ENCODE measurements at regions not wholly inside any gene's neighbourhood (a gene's known extent, or its start where the extent isn't known, plus 50 kb on each side); places are given as distances from the start of the nearest gene placed in this dataset.

GRCh38 chr14:80346395-80346794 is 135.1 kb upstream of the DIO2 start:
- H3K79me2 ChIP-seq (ENCODE audit: insufficient read depth, low read depth, low read length): no peaks in the 10 kb centered on the region
- no TSS peak for BruUV-seq (replicated peaks)
- H4K20me1 ChIP-seq (ENCODE audit: insufficient read depth, low read length): no peaks in the 10 kb centered on the region; the same call in 1 of the 2 replicates
- no peaks in the 10 kb centered on the region for H3K36me3 ChIP-seq (ENCODE audit: insufficient read depth, low read length)
- no peak overlapping the region for H3K27ac ChIP-seq (ENCODE audit: low read depth, low read length, poor library complexity, severe bottlenecking)
- ChIA-PET CTCF (ENCODE audit: unreplicated experiment) (no interaction called here), POLR2A (interaction anchor here (0.6 to 0.9 kb wide), 2 partner anchors 9 to 158 kb away, joined by 3 read pairs; no protein-coding TSS in a partner anchor)
- intact Hi-C loops (cut with micrococcal nuclease; ENCODE audit: unreplicated experiment): no loop called here
- H2AFZ ChIP-seq (ENCODE audit: low read length): no peak overlapping the region
- no peaks in the 10 kb centered on the region; the same call in 1 of the 2 replicates for H3K9me2 ChIP-seq (ENCODE audit: insufficient read depth, low read length)
- no peak overlapping the region for H3K4me2 ChIP-seq (ENCODE audit: low read length)
- no peak for DNase-seq (ENCODE audit: low spot score)
- no peak overlapping the region for H3K4me3 ChIP-seq (ENCODE audit: low read depth, low read length, poor library complexity, severe bottlenecking)
- no peaks in the 10 kb centered on the region; the same call in 1 of the 2 replicates for H3K9me3 ChIP-seq (ENCODE audit: low read length)
- no peak for TF ChIP-seq CTCF (conservative IDR thresholded peaks at IDR 0.05; ENCODE audit: low read length)
- TF ChIP-seq EZH2phosphoT487 (IDR thresholded peaks at IDR 0.05; ENCODE audit: borderline replicate concordance, low read depth, low read length): no peak
- no peaks in the 10 kb centered on the region for H3K4me1 ChIP-seq (ENCODE audit: insufficient read depth, low read length, poor library complexity, severe bottlenecking)

- H3K4me3 ChIP-seq (ENCODE audit: low read depth, low read length, poor library complexity, severe bottlenecking): no peak overlapping the region
- no peak overlapping the region for H2AFZ ChIP-seq (ENCODE audit: low read length)
- intact Hi-C loops (cut with micrococcal nuclease; ENCODE audit: unreplicated experiment): no loop called here
- TF ChIP-seq CTCF (conservative IDR thresholded peaks at IDR 0.05; ENCODE audit: low read length) (no peak), EZH2phosphoT487 (IDR thresholded peaks at IDR 0.05; ENCODE audit: borderline replicate concordance, low read depth, low read length) (no peak)
- H3K79me2 ChIP-seq (ENCODE audit: insufficient read depth, low read depth, low read length): no peaks in the 10 kb centered on the region
- CTCF ChIA-PET (ENCODE audit: unreplicated experiment): no interaction called here
- POLR2A ChIA-PET: interaction anchor here (0.7 kb wide), 2 partner anchors 9 to 245 kb away, joined by 3 read pairs; no protein-coding TSS in a partner anchor
- H3K9me3 ChIP-seq (ENCODE audit: low read length): no peaks in the 10 kb centered on the region
- no TSS peak for BruUV-seq (replicated peaks)
- no peaks in the 10 kb centered on the region; the same call in 1 of the 2 replicates for H4K20me1 ChIP-seq (ENCODE audit: insufficient read depth, low read length)
- no peak overlapping the region for H3K27ac ChIP-seq (ENCODE audit: low read depth, low read length, poor library complexity, severe bottlenecking)
- no peak overlapping the region for H3K4me2 ChIP-seq (ENCODE audit: low read length)
- no peaks in the 10 kb centered on the region for H3K4me1 ChIP-seq (ENCODE audit: insufficient read depth, low read length, poor library complexity, severe bottlenecking)
- no peak for DNase-seq (ENCODE audit: low spot score)
- no peaks in the 10 kb centered on the region; the same call in 1 of the 2 replicates for H3K9me2 ChIP-seq (ENCODE audit: insufficient read depth, low read length)
- H3K36me3 ChIP-seq (ENCODE audit: insufficient read depth, low read length): no peaks in the 10 kb centered on the region
Measured at GRCh38 chr14:80344208-80344607, 132.9 kb upstream of the DIO2 start.

DNA sequence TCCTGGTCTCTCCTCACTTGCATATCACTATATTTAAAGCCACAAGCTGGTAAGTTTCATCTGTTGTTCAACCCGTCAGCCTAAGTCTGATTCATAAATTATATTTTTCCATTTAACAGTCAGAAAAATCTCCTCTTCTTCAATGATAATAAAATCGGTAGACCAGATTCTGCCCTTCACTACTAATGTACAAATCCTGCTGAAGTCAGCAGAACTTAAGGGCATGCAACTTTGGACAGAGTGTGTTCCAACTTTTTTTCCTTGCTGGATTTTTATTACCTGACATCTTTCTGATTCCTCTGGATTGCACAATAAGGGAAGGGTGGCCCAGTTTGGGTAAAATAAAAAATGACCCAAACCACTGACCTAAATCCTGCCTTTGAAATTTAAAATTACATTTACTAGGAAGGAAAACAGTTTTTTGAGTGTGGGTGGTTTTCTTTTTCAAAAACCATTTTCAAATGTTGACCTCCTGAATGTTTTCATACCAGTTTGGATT is 125.4 kb upstream of the DIO2 start:
- no peaks in the 10 kb centered on the region for H4K20me1 ChIP-seq (ENCODE audit: insufficient read depth, low read length)
- BruUV-seq (replicated peaks): no TSS peak
- H3K4me3 ChIP-seq (ENCODE audit: low read depth, low read length, poor library complexity, severe bottlenecking): no peak overlapping the region
- ChIA-PET CTCF (ENCODE audit: unreplicated experiment) (no interaction called here), POLR2A (interaction anchor here (0.6 kb wide), 1 partner anchor 501 kb away, joined by 3 read pairs; no protein-coding TSS in a partner anchor)
- DNase-seq (ENCODE audit: low spot score): no peak
- no peaks in the 10 kb centered on the region for H3K79me2 ChIP-seq (ENCODE audit: insufficient read depth, low read depth, low read length)
- TF ChIP-seq CTCF (conservative IDR thresholded peaks at IDR 0.05; ENCODE audit: low read length) (no peak), EZH2phosphoT487 (IDR thresholded peaks at IDR 0.05; ENCODE audit: borderline replicate concordance, low read depth, low read length) (no peak)
- H2AFZ ChIP-seq (ENCODE audit: low read length): no peak overlapping the region
- no peaks in the 10 kb centered on the region for H3K9me2 ChIP-seq (ENCODE audit: insufficient read depth, low read length)
- no peaks in the 10 kb centered on the region for H3K9me3 ChIP-seq (ENCODE audit: low read length)
- no peak overlapping the region for H3K27ac ChIP-seq (ENCODE audit: low read depth, low read length, poor library complexity, severe bottlenecking)
- no peak overlapping the region for H3K4me2 ChIP-seq (ENCODE audit: low read length)
- no peaks in the 10 kb centered on the region for H3K36me3 ChIP-seq (ENCODE audit: insufficient read depth, low read length)
- intact Hi-C loops (cut with micrococcal nuclease; ENCODE audit: unreplicated experiment): no loop called here
- H3K4me1 ChIP-seq (ENCODE audit: insufficient read depth, low read length, poor library complexity, severe bottlenecking): no peaks in the 10 kb centered on the region
